ENCODE measurements at regions not wholly inside any gene's neighbourhood (a gene's known extent, or its start where the extent isn't known, plus 50 kb on each side); places are given as distances from the start of the nearest gene placed in this dataset.

DNA sequence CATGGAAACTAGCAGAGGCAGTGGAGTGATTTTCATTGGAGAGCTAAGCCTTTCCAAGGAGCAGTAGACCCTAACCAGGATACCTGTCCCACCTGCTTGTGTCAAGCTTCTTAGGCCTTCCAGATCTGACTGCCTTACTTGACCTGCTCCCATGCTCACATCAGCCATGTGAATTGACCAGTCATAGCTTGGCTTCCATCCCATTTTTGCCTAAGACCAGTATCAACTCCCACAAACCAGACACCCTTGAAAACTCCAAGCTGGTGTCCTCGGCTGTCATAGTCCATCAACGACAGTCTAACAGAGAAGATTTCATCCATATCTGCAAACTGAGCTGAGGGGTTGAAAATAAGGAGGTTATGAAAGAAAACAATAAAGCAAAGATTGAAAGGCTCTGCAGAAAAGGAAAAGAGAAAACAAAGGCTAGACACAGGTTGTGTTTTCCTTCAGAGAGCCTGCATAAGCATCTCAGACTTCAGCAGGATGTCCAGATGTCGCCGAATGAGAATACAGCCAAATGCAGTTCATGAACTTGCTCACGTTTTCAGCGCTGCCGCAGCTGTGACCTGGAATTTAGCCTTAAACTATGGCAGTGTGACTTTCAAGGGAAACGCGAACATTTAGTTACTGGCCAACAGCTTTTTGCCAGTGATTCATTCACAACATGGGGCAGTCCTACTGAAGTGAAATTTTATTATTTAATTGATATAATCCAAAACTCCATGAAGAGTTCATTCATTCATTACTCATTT is 868.1 kb upstream of the ID2 start:
- TF ChIP-seq, protein P1, sequence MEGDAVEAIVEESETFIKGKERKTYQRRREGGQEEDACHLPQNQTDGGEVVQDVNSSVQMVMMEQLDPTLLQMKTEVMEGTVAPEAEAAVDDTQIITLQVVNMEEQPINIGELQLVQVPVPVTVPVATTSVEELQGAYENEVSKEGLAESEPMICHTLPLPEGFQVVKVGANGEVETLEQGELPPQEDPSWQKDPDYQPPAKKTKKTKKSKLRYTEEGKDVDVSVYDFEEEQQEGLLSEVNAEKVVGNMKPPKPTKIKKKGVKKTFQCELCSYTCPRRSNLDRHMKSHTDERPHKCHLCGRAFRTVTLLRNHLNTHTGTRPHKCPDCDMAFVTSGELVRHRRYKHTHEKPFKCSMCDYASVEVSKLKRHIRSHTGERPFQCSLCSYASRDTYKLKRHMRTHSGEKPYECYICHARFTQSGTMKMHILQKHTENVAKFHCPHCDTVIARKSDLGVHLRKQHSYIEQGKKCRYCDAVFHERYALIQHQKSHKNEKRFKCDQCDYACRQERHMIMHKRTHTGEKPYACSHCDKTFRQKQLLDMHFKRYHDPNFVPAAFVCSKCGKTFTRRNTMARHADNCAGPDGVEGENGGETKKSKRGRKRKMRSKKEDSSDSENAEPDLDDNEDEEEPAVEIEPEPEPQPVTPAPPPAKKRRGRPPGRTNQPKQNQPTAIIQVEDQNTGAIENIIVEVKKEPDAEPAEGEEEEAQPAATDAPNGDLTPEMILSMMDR (IDR thresholded peaks at IDR 0.05), result no peak
- no peak for TF ChIP-seq POLR2A (IDR thresholded peaks at IDR 0.05)
